Prostate gland (tissue), 2 donors: ENCODE measurements at regions not wholly inside any gene's neighbourhood (a gene's known extent, or its start where the extent isn't known, plus 50 kb on each side); places are given as distances from the start of the nearest gene placed in this dataset.

Experiments
- CTCF ChIP-seq, 4 experiments: fragments of 200-600 bp in 2 of 4; fragments of 450-650 bp in 2 of 4; sonication (generic) in 2 of 4; IDR thresholded peaks; 1 replicate in 3 of 4; 2 replicates in 1 of 4; pipeline ENCODE4 v1.5.1; 2016 to 2019; ENCODE audit warnings: antibody characterized with exemption in 4 of 4, mild to moderate bottlenecking in 2 of 4, moderate library complexity in 2 of 4
- POLR2A ChIP-seq: fragments of 450-650 bp; IDR thresholded peaks from one replicate; pipeline ENCODE4 v1.6.1; 2016; ENCODE audit warnings: antibody characterized with exemption, mild to moderate bottlenecking

- TF ChIP-seq CTCF (IDR thresholded peaks at IDR 0.05) (no peak), POLR2A (no peak)
These were observed 248.0 kb upstream of the P2RY1 start for GRCh38 chr3:152586974-152587373.
